NCI-H345 treated with DMSO at 0.1 percent for 48 hours (cell line): ENCODE measurements at regions not wholly inside any gene's neighbourhood (a gene's known extent, or its start where the extent isn't known, plus 50 kb on each side); places are given as distances from the start of the nearest gene placed in this dataset.
A peak's percentile ranks its signal among the peaks of the same experiment; 100 is the strongest.

ENCODE experiments used
- DNase-seq: peaks from one replicate; lab custom pipeline; 2025; ENCODE audit not compliant: unreplicated experiment; lab: John Stamatoyannopoulos, UW

GRCh38 chr16:20259541-20259940 lies 67.8 kb downstream of the GP2 start:
- no peak for DNase-seq

GRCh38 chr16:20257234-20257633 lies 70.1 kb downstream of the GP2 start:
- no peak for DNase-seq

- DNase-seq, result no peak
Observed at GRCh38 chr16:20255002-20255401, 72.3 kb downstream of the GP2 start.

- DNase-seq, result no peak
Observed at GRCh38 chr16:20253825-20254224, 73.5 kb downstream of the GP2 start.

- DNase-seq, result no peak
Observed at GRCh38 chr16:20249211-20249610, 78.1 kb downstream of the GP2 start.

GRCh38 chr16:20247076-20247475 lies 80.2 kb downstream of the GP2 start:
- no peak for DNase-seq

GRCh38 chr16:20243731-20244281 lies 83.5 kb downstream of the GP2 start:
- no peak for DNase-seq

- DNase-seq, result no peak
Observed at GRCh38 chr16:20242568-20243255, 84.6 kb downstream of the GP2 start.

GRCh38 chr16:20241321-20241720 lies 86.0 kb downstream of the GP2 start:
- DNase-seq, result no peak

GRCh38 chr16:20236579-20237289 lies 90.6 kb downstream of the GP2 start:
- DNase-seq, result no peak

GRCh38 chr16:20225228-20225733 lies 102.0 kb downstream of the GP2 start:
- no peak for DNase-seq

GRCh38 chr16:20221208-20221607 lies 106.1 kb downstream of the GP2 start:
- DNase-seq, result no peak

- DNase-seq, result no peak
Observed at GRCh38 chr16:20218093-20218492, 109.2 kb downstream of the GP2 start.

GRCh38 chr16:20216591-20217217 lies 110.6 kb downstream of the GP2 start:
- DNase-seq, result no peak

- DNase-seq, result peak; percentile 24
Observed at GRCh38 chr16:20214401-20214800, 112.9 kb downstream of the GP2 start.

GRCh38 chr16:20203272-20203671 lies 124.0 kb downstream of the GP2 start:
- DNase-seq, result no peak

GRCh38 chr16:20202747-20203146 lies 124.6 kb downstream of the GP2 start:
- DNase-seq, result no peak

- no peak for DNase-seq
Observed at GRCh38 chr16:20192801-20193200, 119.1 kb upstream of the GPR139 start.

- no peak for DNase-seq
Observed at GRCh38 chr16:20191566-20191965, 117.9 kb upstream of the GPR139 start.

- no peak for DNase-seq
Observed at GRCh38 chr16:20181949-20182348, 108.3 kb upstream of the GPR139 start.

GRCh38 chr16:20181416-20181815 lies 107.7 kb upstream of the GPR139 start:
- DNase-seq, result no peak

- no peak for DNase-seq
Observed at GRCh38 chr16:20178297-20178696, 104.6 kb upstream of the GPR139 start.
